Amniotic epithelial cell (primary cell): ENCODE measurements at regions not wholly inside any gene's neighbourhood (a gene's known extent, or its start where the extent isn't known, plus 50 kb on each side); places are given as distances from the start of the nearest gene placed in this dataset.

Experiments
- DNase-seq: peaks from one replicate; pipeline ENCODE4 v3.0.0-alpha.2; 2010; ENCODE audit warnings: low read depth

GRCh38 chr14:66115740-66116502 lies 370.2 kb upstream of the CCDC196 start:
- no peak for DNase-seq

- DNase-seq, result no peak
These were observed 369.4 kb upstream of the CCDC196 start for GRCh38 chr14:66116732-66117131.

- peak; percentile 61 for DNase-seq
These were observed 368.6 kb upstream of the CCDC196 start for GRCh38 chr14:66117600-66117999.

GRCh38 chr14:66119606-66120231 lies 366.5 kb upstream of the CCDC196 start:
- no peak for DNase-seq

GRCh38 chr14:66120402-66120801 lies 365.8 kb upstream of the CCDC196 start:
- no peak for DNase-seq

GRCh38 chr14:66121859-66122258 lies 364.3 kb upstream of the CCDC196 start:
- DNase-seq, result no peak

- DNase-seq, result no peak
These were observed 356.9 kb upstream of the CCDC196 start for GRCh38 chr14:66129224-66129623.

- no peak for DNase-seq
These were observed 355.1 kb upstream of the CCDC196 start for GRCh38 chr14:66131111-66131510.

GRCh38 chr14:66133666-66134065 lies 352.5 kb upstream of the CCDC196 start:
- DNase-seq, result no peak

GRCh38 chr14:66135831-66136230 lies 350.3 kb upstream of the CCDC196 start:
- no peak for DNase-seq

- no peak for DNase-seq
These were observed 349.1 kb upstream of the CCDC196 start for GRCh38 chr14:66137081-66137480.

GRCh38 chr14:66139432-66139831 lies 346.7 kb upstream of the CCDC196 start:
- DNase-seq, result no peak

- DNase-seq, result no peak
These were observed 345.8 kb upstream of the CCDC196 start for GRCh38 chr14:66140213-66140918.

GRCh38 chr14:66140963-66141362 lies 345.2 kb upstream of the CCDC196 start:
- no peak for DNase-seq

GRCh38 chr14:66141733-66142132 lies 344.4 kb upstream of the CCDC196 start:
- DNase-seq, result no peak

GRCh38 chr14:66143387-66144112 lies 342.6 kb upstream of the CCDC196 start:
- no peak for DNase-seq

GRCh38 chr14:66152302-66152701 lies 333.9 kb upstream of the CCDC196 start:
- no peak for DNase-seq

- DNase-seq, result no peak
These were observed 333.4 kb upstream of the CCDC196 start for GRCh38 chr14:66152747-66153146.

- no peak for DNase-seq
These were observed 323.1 kb upstream of the CCDC196 start for GRCh38 chr14:66163023-66163422.

GRCh38 chr14:66165337-66165736 lies 320.8 kb upstream of the CCDC196 start:
- no peak for DNase-seq

- no peak for DNase-seq
These were observed 311.7 kb upstream of the CCDC196 start for GRCh38 chr14:66174453-66174891.

- DNase-seq, result no peak
These were observed 308.2 kb upstream of the CCDC196 start for GRCh38 chr14:66177935-66178334.
